ENCODE measurements at regions not wholly inside any gene's neighbourhood (a gene's known extent, or its start where the extent isn't known, plus 50 kb on each side); places are given as distances from the start of the nearest gene placed in this dataset.
"Not testable (repeated sequence)": the region's sequence is repeated elsewhere in the genome, so short reads cannot be mapped to it uniquely, and the experiment has no call there.

- no peak overlapping the region for H3K27ac Mint-ChIP-seq
- POLR2A ChIA-PET: no interaction called here
- TF ChIP-seq CTCF (IDR thresholded peaks at IDR 0.05): no peak
- H3K27me3 Mint-ChIP-seq: peaks cover 4% of the 10 kb centered on the region
- H3K27ac ChIP-seq (ENCODE audit: low read depth in 1 of 2, low read length in 2 of 2): no peak overlapping the region
- H3K36me3 ChIP-seq (ENCODE audit: insufficient read depth, low read length): no peaks in the 10 kb centered on the region
- H3K36me3 Mint-ChIP-seq (ENCODE audit: low read depth): no peaks in the 10 kb centered on the region
- no peaks in the 10 kb centered on the region for H3K9me3 Mint-ChIP-seq
- H3K27me3 ChIP-seq (ENCODE audit: control insufficient read depth in 1 of 2, insufficient read depth in 2 of 2, low read length in 2 of 2): no peaks in the 10 kb centered on the region
- H3K4me3 ChIP-seq (ENCODE audit: low read length): no peak overlapping the region
- intact Hi-C loops (cut with DNase I, micrococcal nuclease): no loop called here
- no peaks in the 10 kb centered on the region for H3K4me1 ChIP-seq (ENCODE audit: insufficient read depth, low read length)
- no peaks in the 10 kb centered on the region for H3K4me1 Mint-ChIP-seq (ENCODE audit: low read depth)
- CTCF ChIA-PET: no interaction called here
- DNase-seq: no peak
- H3K9me3 ChIP-seq (ENCODE audit: control insufficient read depth in 1 of 2, insufficient read depth in 1 of 2, low read length in 2 of 2): peaks cover 0 to 6% of the 10 kb centered on the region in 2 experiments
- no peak overlapping the region for H3K4me3 Mint-ChIP-seq
- no peak for ATAC-seq (ENCODE audit: poor library complexity)
These were observed 103.4 kb downstream of the SHOX start for GRCh38 chrX:733961-734360.

GRCh38 chrX:729583-730409 is 99.2 kb downstream of the SHOX start:
- no peaks in the 10 kb centered on the region for H3K27me3 ChIP-seq (ENCODE audit: control insufficient read depth in 1 of 2, insufficient read depth in 2 of 2, low read length in 2 of 2)
- DNase-seq (no peak), ATAC-seq (ENCODE audit: poor library complexity) (no peak)
- H3K36me3 ChIP-seq (ENCODE audit: insufficient read depth, low read length): no peaks in the 10 kb centered on the region
- no peak overlapping the region for H3K27ac ChIP-seq (ENCODE audit: low read depth in 1 of 2, low read length in 2 of 2)
- peaks cover 0 to 20% of the 10 kb centered on the region in 2 experiments for H3K9me3 ChIP-seq (ENCODE audit: control insufficient read depth in 1 of 2, insufficient read depth in 1 of 2, low read length in 2 of 2)
- no peaks in the 10 kb centered on the region for H3K36me3 Mint-ChIP-seq (ENCODE audit: low read depth)
- TF ChIP-seq CTCF (IDR thresholded peaks at IDR 0.05): no peak
- H3K27ac Mint-ChIP-seq: no peak overlapping the region
- H3K4me1 Mint-ChIP-seq (ENCODE audit: low read depth): no peaks in the 10 kb centered on the region
- H3K4me1 ChIP-seq (ENCODE audit: insufficient read depth, low read length): no peaks in the 10 kb centered on the region
- no peaks in the 10 kb centered on the region for H3K27me3 Mint-ChIP-seq
- peaks cover 3% of the 10 kb centered on the region for H3K9me3 Mint-ChIP-seq
- H3K4me3 Mint-ChIP-seq: no peak overlapping the region
- CTCF ChIA-PET: no interaction called here
- no peak overlapping the region for H3K4me3 ChIP-seq (ENCODE audit: low read length)
- intact Hi-C loops (cut with DNase I, micrococcal nuclease): no loop called here
- POLR2A ChIA-PET: no interaction called here

- H3K4me1 Mint-ChIP-seq (ENCODE audit: low read depth); H3K9me3 Mint-ChIP-seq; ATAC-seq (ENCODE audit: poor library complexity); H3K27me3 Mint-ChIP-seq; POLR2A ChIA-PET; H3K4me3 ChIP-seq (ENCODE audit: low read length); H3K27ac Mint-ChIP-seq; DNase-seq; H3K36me3 Mint-ChIP-seq (ENCODE audit: low read depth); H3K4me1 ChIP-seq (ENCODE audit: insufficient read depth, low read length); H3K36me3 ChIP-seq (ENCODE audit: insufficient read depth, low read length); H3K27me3 ChIP-seq (ENCODE audit: control insufficient read depth in 1 of 2, insufficient read depth in 2 of 2, low read length in 2 of 2); intact Hi-C loops (cut with DNase I, micrococcal nuclease); CTCF ChIA-PET; H3K4me3 Mint-ChIP-seq; H3K27ac ChIP-seq (ENCODE audit: low read depth in 1 of 2, low read length in 2 of 2): not testable (repeated sequence)
- H3K9me3 ChIP-seq (ENCODE audit: control insufficient read depth in 1 of 2, insufficient read depth in 1 of 2, low read length in 2 of 2): peaks cover 0 to 21% of the 10 kb centered on the region in 2 experiments
These were observed 98.5 kb downstream of the SHOX start for GRCh38 chrX:729101-729500.

GRCh38 chrX:728639-729038 is 98.0 kb downstream of the SHOX start:
- H3K27me3 Mint-ChIP-seq; H3K4me1 Mint-ChIP-seq (ENCODE audit: low read depth); H3K4me3 Mint-ChIP-seq; H3K4me3 ChIP-seq (ENCODE audit: low read length); H3K27ac ChIP-seq (ENCODE audit: low read depth in 1 of 2, low read length in 2 of 2); H3K27me3 ChIP-seq (ENCODE audit: control insufficient read depth in 1 of 2, insufficient read depth in 2 of 2, low read length in 2 of 2); CTCF ChIA-PET; H3K4me1 ChIP-seq (ENCODE audit: insufficient read depth, low read length); DNase-seq; H3K27ac Mint-ChIP-seq; H3K36me3 ChIP-seq (ENCODE audit: insufficient read depth, low read length); H3K36me3 Mint-ChIP-seq (ENCODE audit: low read depth); ATAC-seq (ENCODE audit: poor library complexity); POLR2A ChIA-PET; H3K9me3 Mint-ChIP-seq; intact Hi-C loops (cut with DNase I, micrococcal nuclease): not testable (repeated sequence)
- H3K9me3 ChIP-seq (ENCODE audit: control insufficient read depth in 1 of 2, insufficient read depth in 1 of 2, low read length in 2 of 2): peaks cover 0 to 21% of the 10 kb centered on the region in 2 experiments

Measured in CD4-positive, alpha-beta T cell (primary cell).